Transverse colon (tissue), 4 donors: ENCODE measurements at regions not wholly inside any gene's neighbourhood (a gene's known extent, or its start where the extent isn't known, plus 50 kb on each side); places are given as distances from the start of the nearest gene placed in this dataset.

Experiments
- DNase-seq: peaks from one replicate; pipeline ENCODE4 v3.0.0-alpha.2; 2019
- H3K27ac ChIP-seq, 4 donors: fragments of 200-600 bp; sonication (generic); 2 replicates each; pipeline ENCODE4 v1.5.1; 2016 to 2018; ENCODE audit warnings: inconsistent platforms in 4 of 4
- H3K27me3 ChIP-seq: fragments of 200-600 bp; sonication (generic); 2 replicates; pipeline ENCODE4 v1.5.1; 2017; ENCODE audit warnings: inconsistent platforms
- H3K36me3 ChIP-seq, 4 donors: fragments of 200-600 bp; sonication (generic); 2 replicates each; pipeline ENCODE4 v1.5.1; 2017 to 2019; ENCODE audit warnings: inconsistent platforms in 4 of 4
- H3K4me1 ChIP-seq, 4 donors: fragments of 200-600 bp; sonication (generic); 2 replicates each; pipeline ENCODE4 v1.5.1; 2017 to 2020; ENCODE audit warnings: inconsistent platforms in 4 of 4
- H3K4me3 ChIP-seq, 4 donors: fragments of 200-600 bp; sonication (generic); 1 replicate in 1 of 4; 2 replicates in 3 of 4; pipeline versions ENCODE4 v1.5.1 to v1.6.1; 2017 to 2019; ENCODE audit warnings: inconsistent platforms in 4 of 4
- H3K9me3 ChIP-seq, 2 donors: fragments of 200-600 bp; sonication (generic); 2 replicates each; pipeline ENCODE4 v1.5.1; 2017 to 2019; ENCODE audit warnings: inconsistent platforms in 2 of 2
- CTCF ChIP-seq, 5 experiments: fragments of 200-600 bp in 3 of 5; fragments of 450-650 bp in 2 of 5; sonication (generic) in 3 of 5; IDR thresholded peaks; 1 replicate in 2 of 5; 2 replicates in 3 of 5; pipeline ENCODE4 v1.5.1; 2016 to 2017; ENCODE audit warnings: antibody characterized with exemption in 5 of 5, inconsistent platforms in 3 of 5, mild to moderate bottlenecking in 2 of 5, moderate library complexity in 1 of 5
- EP300 ChIP-seq: sonication (generic); formaldehyde crosslinking; IDR thresholded peaks from one replicate; pipeline ENCODE4 v1.6.1; 2017; ENCODE audit warnings: antibody characterized with exemption, low read depth
- POLR2A ChIP-seq: fragments of 450-650 bp; IDR thresholded peaks from one replicate; pipeline ENCODE4 v1.6.1; 2016; ENCODE audit warnings: antibody characterized with exemption, mild to moderate bottlenecking, moderate library complexity
- POLR2AphosphoS5 ChIP-seq, 3 donors: sonication (generic); formaldehyde crosslinking; IDR thresholded peaks; one replicate each; pipeline ENCODE4 v1.6.1; 2016; ENCODE audit warnings: antibody characterized with exemption in 3 of 3
- WGBS, 2 donors: methylation state at CpG; one replicate each; pipeline ENCODE4 v1.1.5; 2018; ENCODE audit warnings: low coverage in 1 of 2; 5-methylcytosine and 5-hydroxymethylcytosine counted together
- in situ Hi-C, 4 donors: fragments of 200-750 bp; cut with MboI; loops; one replicate each; pipeline versions ENCODE4 v1.15.0 to v1.15.1; 2017; ENCODE audit warnings: low sequenced_read_pairs in 3 of 4, low pct_ligation_motif_present in 1 of 4, low pct_unique_long_range_greater_than_20kb in 1 of 4
- intact Hi-C: fragments of 100-400 bp; cut with DNase I; formaldehyde crosslinking; loops from one replicate; pipeline ENCODE4 v1.15.1; 2023; ENCODE audit warnings: low total_unique reads

- no peaks in the 10 kb centered on the region for H3K36me3 ChIP-seq
Observed at GRCh38 chr6:117118490-117118889, 146.9 kb upstream of the VGLL2 start.

GRCh38 chr6:117126213-117126612 lies 139.1 kb upstream of the VGLL2 start:
- no peaks in the 10 kb centered on the region for H3K9me3 ChIP-seq
- DNase-seq, result no peak
- TF ChIP-seq POLR2A (no peak), CTCF (IDR thresholded peaks at IDR 0.05) (no peak), EP300 (no peak), POLR2AphosphoS5 (IDR thresholded peaks at IDR 0.05) (no peak)
- in situ Hi-C loops (no loop called here), intact Hi-C loops (no loop called here)
- no peaks in the 10 kb centered on the region for H3K27me3 ChIP-seq
- no peak overlapping the region for H3K27ac ChIP-seq
- H3K4me1 ChIP-seq, result no peaks in the 10 kb centered on the region
- WGBS, 2 donors, result 65 to 80% methylated on average over 1 of the region's 1 CpG
- H3K36me3 ChIP-seq, result no peaks in the 10 kb centered on the region
- no peak overlapping the region for H3K4me3 ChIP-seq

More at GRCh38 chr6:117118490-117118889, 146.9 kb upstream of the VGLL2 start:
- Histone ChIP-seq H3K27me3 (no peaks in the 10 kb centered on the region), H3K4me3 (no peak overlapping the region), H3K4me1 (no peaks in the 10 kb centered on the region), H3K27ac (no peak overlapping the region), H3K9me3 (no peaks in the 10 kb centered on the region)
- no peak for DNase-seq
- in situ Hi-C loops (no loop called here), intact Hi-C loops (no loop called here)
- no peak for TF ChIP-seq CTCF (IDR thresholded peaks at IDR 0.05)

GRCh38 chr6:117128052-117128451 lies 137.3 kb upstream of the VGLL2 start:
- Histone ChIP-seq H3K27ac (no peak overlapping the region), H3K9me3 (no peaks in the 10 kb centered on the region), H3K27me3 (no peaks in the 10 kb centered on the region), H3K4me1 (no peaks in the 10 kb centered on the region), H3K36me3 (no peaks in the 10 kb centered on the region), H3K4me3 (no peak overlapping the region)
- WGBS, 2 donors, result 86 to 94% methylated on average over 1 of the region's 1 CpG
- DNase-seq, result no peak
- no peak for TF ChIP-seq POLR2AphosphoS5 (IDR thresholded peaks at IDR 0.05)
- in situ Hi-C loops, result no loop called here
- intact Hi-C loops, result no loop called here

GRCh38 chr6:117130125-117130524 lies 135.2 kb upstream of the VGLL2 start:
- Histone ChIP-seq H3K4me1 (no peaks in the 10 kb centered on the region), H3K27ac (no peak overlapping the region), H3K9me3 (no peaks in the 10 kb centered on the region), H3K36me3 (no peaks in the 10 kb centered on the region), H3K27me3 (no peaks in the 10 kb centered on the region), H3K4me3 (no peak overlapping the region)
- in situ Hi-C loops, result no loop called here
- no peak for DNase-seq
- WGBS, 2 donors, result 70% methylated on average over 2 of the region's 2 CpGs
- TF ChIP-seq EP300, result no peak
- TF ChIP-seq POLR2AphosphoS5 (IDR thresholded peaks at IDR 0.05), result no peak
- no peak for TF ChIP-seq POLR2A
- no peak for TF ChIP-seq CTCF (IDR thresholded peaks at IDR 0.05)
- intact Hi-C loops, result no loop called here

- intact Hi-C loops, result no loop called here
- WGBS, 2 donors, result 77 to 80% methylated on average over 1 of the region's 1 CpG
- H3K27ac ChIP-seq, result no peak overlapping the region
- TF ChIP-seq POLR2AphosphoS5 (IDR thresholded peaks at IDR 0.05) (no peak), CTCF (IDR thresholded peaks at IDR 0.05) (no peak), EP300 (no peak)
- no peak for DNase-seq
- no peak overlapping the region for H3K4me3 ChIP-seq
- H3K36me3 ChIP-seq, result no peaks in the 10 kb centered on the region
- no peaks in the 10 kb centered on the region for H3K27me3 ChIP-seq
- H3K4me1 ChIP-seq, result peaks cover 0 to 5% (median 0%) of the 10 kb centered on the region in 4 donors
- in situ Hi-C loops, result no loop called here
- H3K9me3 ChIP-seq, result no peaks in the 10 kb centered on the region
Observed at GRCh38 chr6:117136702-117137101, 128.7 kb upstream of the VGLL2 start.
